GM13976 (cell line): ENCODE measurements at regions not wholly inside any gene's neighbourhood (a gene's known extent, or its start where the extent isn't known, plus 50 kb on each side); places are given as distances from the start of the nearest gene placed in this dataset.
"Not testable (repeated sequence)": the region's sequence is repeated elsewhere in the genome, so short reads cannot be mapped to it uniquely, and the experiment has no call there.

Experiments used
- DNase-seq: peaks from one replicate; pipeline ENCODE4 v3.0.0; 2012; ENCODE audit warnings: low spot score
- in situ Hi-C: fragments of 300-500 bp; cut with MboI; formaldehyde crosslinking; loops from one replicate; pipeline ENCODE4 v1.12.0; 2022; ENCODE audit warnings: low sequenced_read_pairs, mixed read lengths, inconsistent platforms; ENCODE audit not compliant: unreplicated experiment
- TF ChIP-seq, protein P1 (sequence below): IDR thresholded peaks from 2 replicates; pipeline ENCODE4 v1.5.1; 2012; ENCODE audit warnings: borderline replicate concordance, mild to moderate bottlenecking; ENCODE audit not compliant: insufficient read depth; ENCODE audit errors: extremely low read depth, missing control alignments, control extremely low read depth

DNA sequence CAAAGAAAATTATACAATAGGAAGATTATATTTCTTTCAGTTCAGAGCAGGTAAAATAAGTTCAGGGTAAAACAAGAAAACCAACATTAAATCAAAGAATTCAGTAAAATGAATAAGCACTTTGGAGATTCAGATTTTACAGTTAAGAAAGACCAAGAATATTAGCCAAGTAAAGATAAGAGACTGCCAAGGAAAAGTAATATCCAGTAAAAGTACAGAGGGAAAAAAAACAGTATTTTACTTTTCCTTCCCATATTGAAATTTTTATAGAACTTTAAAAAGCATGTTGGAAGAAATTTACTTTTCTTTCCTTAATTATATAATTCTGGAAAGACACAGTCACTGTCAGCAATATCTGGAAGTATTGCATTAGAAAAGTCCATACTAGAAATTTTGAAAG, 393.4 kb downstream of the NFIB start:
- DNase-seq: no peak
- in situ Hi-C loops: no loop called here
- TF ChIP-seq, protein P1, sequence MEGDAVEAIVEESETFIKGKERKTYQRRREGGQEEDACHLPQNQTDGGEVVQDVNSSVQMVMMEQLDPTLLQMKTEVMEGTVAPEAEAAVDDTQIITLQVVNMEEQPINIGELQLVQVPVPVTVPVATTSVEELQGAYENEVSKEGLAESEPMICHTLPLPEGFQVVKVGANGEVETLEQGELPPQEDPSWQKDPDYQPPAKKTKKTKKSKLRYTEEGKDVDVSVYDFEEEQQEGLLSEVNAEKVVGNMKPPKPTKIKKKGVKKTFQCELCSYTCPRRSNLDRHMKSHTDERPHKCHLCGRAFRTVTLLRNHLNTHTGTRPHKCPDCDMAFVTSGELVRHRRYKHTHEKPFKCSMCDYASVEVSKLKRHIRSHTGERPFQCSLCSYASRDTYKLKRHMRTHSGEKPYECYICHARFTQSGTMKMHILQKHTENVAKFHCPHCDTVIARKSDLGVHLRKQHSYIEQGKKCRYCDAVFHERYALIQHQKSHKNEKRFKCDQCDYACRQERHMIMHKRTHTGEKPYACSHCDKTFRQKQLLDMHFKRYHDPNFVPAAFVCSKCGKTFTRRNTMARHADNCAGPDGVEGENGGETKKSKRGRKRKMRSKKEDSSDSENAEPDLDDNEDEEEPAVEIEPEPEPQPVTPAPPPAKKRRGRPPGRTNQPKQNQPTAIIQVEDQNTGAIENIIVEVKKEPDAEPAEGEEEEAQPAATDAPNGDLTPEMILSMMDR: no peak

DNA sequence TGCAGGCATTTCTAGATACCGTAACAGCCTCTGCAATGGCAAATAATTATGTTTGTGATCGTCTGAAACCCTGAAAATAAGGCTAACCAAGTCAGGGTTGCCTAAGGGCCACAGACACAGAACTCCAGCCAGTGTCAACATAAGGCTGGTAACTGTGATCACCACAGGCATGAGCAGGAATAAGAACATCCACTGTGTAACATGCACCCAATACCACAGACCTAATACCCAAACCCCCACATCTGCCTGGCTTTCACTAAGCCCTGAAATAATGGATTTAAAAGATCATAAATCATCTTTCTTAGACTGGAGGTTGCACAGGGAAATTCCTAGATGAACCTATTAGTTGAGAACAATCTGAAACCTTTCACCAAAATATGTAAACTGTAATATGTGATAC, 394.5 kb downstream of the NFIB start:
- TF ChIP-seq, protein P1: no peak
- in situ Hi-C loops: no loop called here
- no peak for DNase-seq

DNA sequence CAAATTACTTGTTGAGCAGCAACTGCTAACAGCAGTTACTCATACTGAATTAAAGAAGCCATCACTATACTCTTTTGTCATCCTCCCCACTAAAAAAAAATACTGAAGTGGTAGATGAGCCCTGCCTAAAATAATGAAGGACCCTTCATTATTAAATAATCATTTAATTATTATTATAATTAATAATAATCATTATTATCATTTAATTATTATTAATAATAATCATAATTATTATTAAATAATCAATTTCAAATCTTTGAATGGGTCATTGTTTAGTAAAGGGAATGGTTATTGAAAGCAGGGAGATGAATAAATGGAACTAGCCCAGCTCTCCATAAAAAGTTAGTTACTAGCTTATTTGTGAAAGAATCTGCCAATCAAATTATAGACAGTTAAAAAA, 396.4 kb downstream of the NFIB start:
- TF ChIP-seq, protein P1: no peak
- in situ Hi-C loops: no loop called here

DNA sequence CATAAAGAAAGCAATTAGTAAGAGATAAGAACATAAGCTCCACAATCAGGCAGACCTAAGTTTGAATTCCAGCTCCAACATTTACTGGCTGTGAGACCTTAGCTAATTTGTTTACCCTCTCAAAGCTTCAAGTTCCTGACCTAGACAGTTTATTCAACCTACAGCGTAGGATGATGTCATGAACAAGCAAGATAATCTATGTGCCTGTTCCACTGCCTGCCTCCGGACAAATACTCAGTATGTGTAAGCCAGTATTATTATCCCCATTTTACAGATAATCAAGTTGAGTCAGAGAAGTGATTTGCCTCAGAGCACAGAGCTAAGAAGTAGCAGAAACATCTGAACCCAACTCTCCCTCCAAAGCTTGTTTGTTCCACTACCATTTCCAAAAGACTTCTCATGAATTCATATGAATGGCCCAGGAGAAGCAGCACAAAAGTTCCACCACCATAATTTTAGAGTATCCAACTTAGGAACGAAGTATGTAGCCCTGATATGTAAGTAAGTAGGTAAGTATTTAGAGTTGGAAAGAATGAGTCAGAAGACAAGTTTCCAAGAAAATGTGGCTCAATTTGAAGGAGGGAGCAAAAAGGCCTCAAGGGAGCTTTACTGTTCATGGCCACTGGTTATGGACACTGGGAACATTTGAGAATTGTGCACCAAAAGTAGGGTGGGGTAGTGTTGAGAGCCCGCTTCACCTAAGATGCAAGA, 398.2 kb downstream of the NFIB start:
- in situ Hi-C loops: no loop called here
- no peak for DNase-seq
- TF ChIP-seq, protein P1: no peak

More for the DNA sequence above, 396.4 kb downstream of the NFIB start:
- DNase-seq: no peak

DNA sequence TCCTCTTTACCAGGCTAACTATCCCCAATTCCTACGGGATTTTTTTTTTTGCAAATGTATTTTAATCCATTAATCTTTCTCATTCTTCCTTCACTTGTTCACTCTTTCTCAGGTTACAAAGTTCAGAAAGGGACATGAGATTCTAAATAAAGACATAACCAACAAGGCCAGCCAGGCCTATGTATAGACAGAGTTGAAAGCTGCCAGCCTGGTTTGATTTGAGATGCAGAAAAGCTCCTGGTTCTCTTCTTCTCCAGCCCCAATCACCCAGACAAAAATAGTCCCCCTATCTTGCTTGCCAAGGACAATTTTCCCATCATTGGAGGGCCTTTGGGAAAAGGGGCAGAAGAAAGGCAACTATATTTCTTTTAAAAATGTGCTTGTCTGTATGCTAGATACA, 398.8 kb downstream of the NFIB start:
- no peak for DNase-seq
- TF ChIP-seq, protein P1: no peak

DNA sequence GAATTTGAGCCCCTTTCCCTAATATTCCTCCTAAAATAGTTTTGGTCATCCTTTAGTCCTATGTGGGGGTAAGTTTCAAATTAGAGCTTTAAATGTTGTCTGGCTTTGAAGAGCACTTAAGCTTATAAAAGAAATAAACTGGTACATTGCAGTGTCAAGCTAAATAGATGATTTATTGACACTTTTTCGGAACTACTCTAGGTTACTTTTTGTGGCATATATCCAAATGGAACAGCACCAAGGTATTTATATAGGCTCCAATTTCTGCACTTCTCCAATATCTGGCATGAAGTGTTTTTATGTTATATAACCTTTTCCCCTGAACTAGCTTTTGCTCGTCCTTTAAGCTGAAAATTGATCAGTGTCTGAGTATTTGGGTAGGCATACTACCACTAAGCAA, 402.5 kb downstream of the NFIB start:
- in situ Hi-C loops: no loop called here
- DNase-seq: no peak
- TF ChIP-seq, protein P1: no peak

More for the DNA sequence above, 398.8 kb downstream of the NFIB start:
- in situ Hi-C loops: no loop called here

DNA sequence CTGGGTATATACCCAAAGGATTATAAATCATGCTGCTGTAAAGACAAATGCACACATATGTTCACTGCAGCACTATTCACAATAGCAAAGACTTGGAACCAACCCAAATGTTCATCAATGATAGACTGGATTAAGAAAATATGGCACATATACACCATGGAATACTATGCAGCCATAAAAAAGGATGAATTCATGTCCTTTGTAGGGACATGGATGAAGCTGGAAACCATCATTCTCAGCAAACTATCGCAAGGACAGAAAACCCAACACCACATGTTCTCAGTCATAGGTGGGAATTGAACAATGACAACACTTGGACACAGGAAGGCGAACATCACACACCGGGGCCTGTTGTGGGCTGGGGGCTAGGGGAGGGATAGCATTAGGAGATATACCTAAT, 406.1 kb downstream of the NFIB start:
- DNase-seq, in situ Hi-C loops: not testable (repeated sequence)
